GM23248 (cell line): ENCODE measurements at regions not wholly inside any gene's neighbourhood (a gene's known extent, or its start where the extent isn't known, plus 50 kb on each side); places are given as distances from the start of the nearest gene placed in this dataset.

Experiments
- EZH2 ChIP-seq: fragments of 200-600 bp; sonication (generic); IDR thresholded peaks from 2 replicates; pipeline ENCODE4 v1.6.1; 2018; ENCODE audit warnings: antibody characterized with exemption, mild to moderate bottlenecking; ENCODE audit not compliant: insufficient read depth, poor library complexity, severe bottlenecking
- EZH2phosphoT487 ChIP-seq: fragments of 200-600 bp; sonication (generic); IDR thresholded peaks from 2 replicates; pipeline ENCODE4 v1.6.1; 2018; ENCODE audit warnings: antibody characterized with exemption, moderate library complexity, mild to moderate bottlenecking, low read depth; ENCODE audit not compliant: insufficient read depth

DNA sequence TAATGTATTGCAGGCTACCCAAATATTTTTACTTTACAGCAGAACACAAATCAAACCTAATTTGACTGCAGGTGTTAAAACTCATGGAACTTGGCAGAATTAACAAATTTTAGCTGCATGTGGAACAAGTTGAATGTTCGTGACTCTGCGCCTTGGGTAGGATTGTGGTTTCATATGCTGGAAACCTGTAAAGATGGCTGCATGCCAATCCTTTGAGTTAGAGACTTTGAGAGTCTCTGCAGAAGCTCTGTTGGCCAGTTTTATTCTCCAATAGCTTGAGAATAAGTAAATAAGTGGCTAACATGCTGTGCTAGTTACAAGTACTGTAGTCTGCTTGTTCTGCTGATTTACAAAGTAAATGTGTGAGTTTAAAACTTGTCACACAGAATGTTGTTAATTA, 77.8 kb downstream of the PDE6H start:
- TF ChIP-seq EZH2: no peak
- no peak for TF ChIP-seq EZH2phosphoT487
